HG02763 (cell line): ENCODE measurements at regions not wholly inside any gene's neighbourhood (a gene's known extent, or its start where the extent isn't known, plus 50 kb on each side); places are given as distances from the start of the nearest gene placed in this dataset.
"Not testable (repeated sequence)": the region's sequence is repeated elsewhere in the genome, so short reads cannot be mapped to it uniquely, and the experiment has no call there.

Experiments used
- ATAC-seq: cut with Tn5 transposase; IDR thresholded peaks from one replicate; pipeline ENCODE4 v1.9.1; 2021; ENCODE audit warnings: mild to moderate bottlenecking, moderate library complexity; ENCODE audit not compliant: unreplicated experiment

GRCh38 chrX:909068-909467 is 278.5 kb downstream of the SHOX start:
- not testable (repeated sequence) for ATAC-seq

GRCh38 chrX:906586-906985 is 276.0 kb downstream of the SHOX start:
- ATAC-seq = no peak

- ATAC-seq = no peak
Measured at GRCh38 chrX:905848-906566, 275.4 kb downstream of the SHOX start.

GRCh38 chrX:903116-903515 is 272.5 kb downstream of the SHOX start:
- no peak for ATAC-seq

GRCh38 chrX:896256-896655 is 265.7 kb downstream of the SHOX start:
- ATAC-seq = no peak

GRCh38 chrX:889966-890651 is 259.5 kb downstream of the SHOX start:
- no peak for ATAC-seq

- not testable (repeated sequence) for ATAC-seq
Measured at GRCh38 chrX:887724-888123, 257.1 kb downstream of the SHOX start.

- no peak for ATAC-seq
Measured at GRCh38 chrX:883588-883987, 253.0 kb downstream of the SHOX start.

GRCh38 chrX:879756-880698 is 249.4 kb downstream of the SHOX start:
- not testable (repeated sequence) for ATAC-seq

GRCh38 chrX:874061-874460 is 243.5 kb downstream of the SHOX start:
- no peak for ATAC-seq

GRCh38 chrX:873016-873415 is 242.4 kb downstream of the SHOX start:
- ATAC-seq = no peak

GRCh38 chrX:872090-872489 is 241.5 kb downstream of the SHOX start:
- ATAC-seq = no peak

- ATAC-seq = no peak
Measured at GRCh38 chrX:871626-872025, 241.0 kb downstream of the SHOX start.

GRCh38 chrX:867966-868647 is 237.5 kb downstream of the SHOX start:
- ATAC-seq = no peak

GRCh38 chrX:867502-867901 is 236.9 kb downstream of the SHOX start:
- ATAC-seq = no peak

GRCh38 chrX:866441-866990 is 235.9 kb downstream of the SHOX start:
- ATAC-seq = no peak

GRCh38 chrX:865422-865821 is 234.8 kb downstream of the SHOX start:
- ATAC-seq = no peak

GRCh38 chrX:861921-862320 is 231.3 kb downstream of the SHOX start:
- ATAC-seq = no peak

GRCh38 chrX:861340-861890 is 230.8 kb downstream of the SHOX start:
- ATAC-seq = no peak

GRCh38 chrX:859329-859728 is 228.7 kb downstream of the SHOX start:
- no peak for ATAC-seq
